Activated B cell treated with CpG ODN at 0.5 μM for 24 hours (primary cell): ENCODE measurements at regions not wholly inside any gene's neighbourhood (a gene's known extent, or its start where the extent isn't known, plus 50 kb on each side); places are given as distances from the start of the nearest gene placed in this dataset.

Experiments used
- ATAC-seq: fragments of 200-7000 bp; cut with Tn5 transposase; one replicate; pipeline ENCODE4 v1.10.0; 2021; ENCODE audit warnings: low read depth, mild to moderate bottlenecking, moderate library complexity
- CTCF ChIA-PET: fragments of 350-600 bp; sonication (Branson Sonifier 250); formaldehyde crosslinking; loops from one replicate; lab custom pipeline; 2021; ENCODE audit warnings: antibody characterized with exemption; lab: Charles Lee
- POLR2A ChIA-PET: fragments of 350-600 bp; sonication (Branson Sonifier 250); formaldehyde crosslinking; loops from one replicate; lab custom pipeline; 2021; ENCODE audit warnings: antibody characterized with exemption; lab: Charles Lee
- DNase-seq: peaks from one replicate; pipeline ENCODE4 v3.0.0; 2022
- H3K27ac Mint-ChIP-seq: one replicate; pipeline ENCODE4 v1.8.0; 2020; ENCODE audit warnings: mixed read lengths
- H3K27me3 Mint-ChIP-seq: one replicate; pipeline ENCODE4 v1.8.0; 2021; ENCODE audit warnings: mixed read lengths
- H3K36me3 Mint-ChIP-seq: one replicate; pipeline ENCODE4 v1.8.0; 2021; ENCODE audit warnings: low read depth, mixed read lengths
- H3K4me1 Mint-ChIP-seq: one replicate; pipeline ENCODE4 v1.8.0; 2021; ENCODE audit warnings: mixed read lengths
- H3K4me3 Mint-ChIP-seq: one replicate; pipeline ENCODE4 v1.8.0; 2020; ENCODE audit warnings: mild to moderate bottlenecking, mixed read lengths
- H3K9me3 Mint-ChIP-seq: one replicate; pipeline ENCODE4 v1.8.0; 2020; ENCODE audit warnings: mixed read lengths
- CTCF ChIP-seq: fragments of 200-600 bp; IDR thresholded peaks from one replicate; pipeline ENCODE4 v1.8.0; 2022; ENCODE audit warnings: antibody characterized with exemption, mild to moderate bottlenecking
- intact Hi-C: fragments of 100-400 bp; cut with micrococcal nuclease; formaldehyde crosslinking; loops from one replicate; pipeline ENCODE4 v1.15.1; 2024

- no peaks in the 10 kb centered on the region for H3K27me3 Mint-ChIP-seq
- ATAC-seq (no peak), DNase-seq (no peak)
- intact Hi-C loops = no loop called here
- H3K27ac Mint-ChIP-seq = no peak overlapping the region
- no peaks in the 10 kb centered on the region for H3K4me1 Mint-ChIP-seq
- no peaks in the 10 kb centered on the region for H3K36me3 Mint-ChIP-seq
- no peak for TF ChIP-seq CTCF
- ChIA-PET POLR2A (no interaction called here), CTCF (no interaction called here)
- peaks cover 5% of the 10 kb centered on the region for H3K9me3 Mint-ChIP-seq
- no peak overlapping the region for H3K4me3 Mint-ChIP-seq
Observed at GRCh38 chr6:86217906-86218305, 575.2 kb upstream of the SYNCRIP start.

- no peak for DNase-seq
- H3K27me3 Mint-ChIP-seq = no peaks in the 10 kb centered on the region
- H3K9me3 Mint-ChIP-seq = peaks cover 2% of the 10 kb centered on the region
- H3K36me3 Mint-ChIP-seq = no peaks in the 10 kb centered on the region
- ChIA-PET CTCF (no interaction called here), POLR2A (no interaction called here)
- no peaks in the 10 kb centered on the region for H3K4me1 Mint-ChIP-seq
- H3K27ac Mint-ChIP-seq = no peak overlapping the region
- no peak for ATAC-seq
- TF ChIP-seq CTCF = no peak
- intact Hi-C loops = no loop called here
- H3K4me3 Mint-ChIP-seq = no peak overlapping the region
Observed at GRCh38 chr6:86215323-86215722, 572.6 kb upstream of the SYNCRIP start.

GRCh38 chr6:86205980-86206379 lies 563.3 kb upstream of the SYNCRIP start:
- CTCF ChIA-PET = no interaction called here
- intact Hi-C loops = no loop called here
- no peak overlapping the region for H3K4me3 Mint-ChIP-seq

GRCh38 chr6:86203044-86203443 lies 560.4 kb upstream of the SYNCRIP start:
- H3K36me3 Mint-ChIP-seq = no peaks in the 10 kb centered on the region
- H3K4me1 Mint-ChIP-seq = no peaks in the 10 kb centered on the region
- H3K27ac Mint-ChIP-seq = no peak overlapping the region
- H3K4me3 Mint-ChIP-seq = no peak overlapping the region
- POLR2A ChIA-PET = no interaction called here
- DNase-seq (no peak), ATAC-seq (no peak)
- intact Hi-C loops = no loop called here
- CTCF ChIA-PET = no interaction called here
- H3K27me3 Mint-ChIP-seq = no peaks in the 10 kb centered on the region
- no peak for TF ChIP-seq CTCF
- peaks cover 7% of the 10 kb centered on the region for H3K9me3 Mint-ChIP-seq

More at GRCh38 chr6:86205980-86206379, 563.3 kb upstream of the SYNCRIP start:
- Mint-ChIP-seq H3K9me3 (peaks cover 5% of the 10 kb centered on the region), H3K27me3 (no peaks in the 10 kb centered on the region), H3K36me3 (no peaks in the 10 kb centered on the region), H3K27ac (no peak overlapping the region), H3K4me1 (no peaks in the 10 kb centered on the region)
- TF ChIP-seq CTCF = no peak
- POLR2A ChIA-PET = no interaction called here
- ATAC-seq = no peak
- DNase-seq = no peak

- no peak for DNase-seq
- no peak for TF ChIP-seq CTCF
- Mint-ChIP-seq H3K27me3 (no peaks in the 10 kb centered on the region), H3K27ac (no peak overlapping the region), H3K4me3 (no peak overlapping the region), H3K9me3 (no peaks in the 10 kb centered on the region), H3K36me3 (no peaks in the 10 kb centered on the region), H3K4me1 (no peaks in the 10 kb centered on the region)
- POLR2A ChIA-PET = no interaction called here
- intact Hi-C loops = no loop called here
- ATAC-seq = no peak
- CTCF ChIA-PET = no interaction called here
Observed at GRCh38 chr6:86193821-86194220, 551.1 kb upstream of the SYNCRIP start.
